IPS-15b (cell line): ENCODE measurements at regions not wholly inside any gene's neighbourhood (a gene's known extent, or its start where the extent isn't known, plus 50 kb on each side); places are given as distances from the start of the nearest gene placed in this dataset.

ENCODE experiments used
- H3K27me3 ChIP-seq: one replicate; pipeline ENCODE4 v1.6.1; 2013; ENCODE audit warnings: low read length; ENCODE audit not compliant: control insufficient read depth, insufficient read depth
- H3K36me3 ChIP-seq: one replicate; pipeline ENCODE4 v1.6.1; 2013; ENCODE audit warnings: low read length; ENCODE audit not compliant: control insufficient read depth, insufficient read depth
- H3K4me1 ChIP-seq: one replicate; pipeline ENCODE4 v1.6.1; 2013; ENCODE audit warnings: mild to moderate bottlenecking, low read length; ENCODE audit not compliant: control insufficient read depth, insufficient read depth
- H3K4me3 ChIP-seq: one replicate; pipeline ENCODE4 v1.5.1; 2013; ENCODE audit warnings: low read depth, low read length
- H3K9ac ChIP-seq: one replicate; pipeline ENCODE4 v1.6.1; 2013; ENCODE audit warnings: low read depth, mild to moderate bottlenecking, low read length
- H3K9me3 ChIP-seq: one replicate; pipeline ENCODE4 v1.6.1; 2013; ENCODE audit warnings: mild to moderate bottlenecking, low read length; ENCODE audit not compliant: control insufficient read depth, insufficient read depth

DNA sequence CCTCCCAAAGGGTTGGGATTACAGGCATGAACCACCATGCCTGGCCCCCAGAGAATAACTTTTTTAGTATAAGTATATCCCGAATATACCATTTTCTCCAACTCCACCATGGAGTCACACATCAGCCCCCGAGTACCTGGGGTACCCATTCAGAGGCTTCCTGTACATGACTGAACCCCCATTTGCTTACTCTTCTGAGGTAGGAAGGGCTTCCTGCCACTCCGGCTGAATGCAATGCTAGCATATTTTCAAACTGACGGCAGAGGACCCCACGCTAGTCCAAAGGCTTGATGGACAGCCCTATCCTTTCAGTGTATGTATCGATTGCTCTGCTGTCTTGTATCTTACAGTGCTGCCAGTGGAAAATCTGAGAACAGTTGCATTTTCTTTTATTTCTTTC, 220.6 kb upstream of the SH3BP4 start:
- Histone ChIP-seq H3K4me3 (no peak overlapping the region), H3K36me3 (no peaks in the 10 kb centered on the region)

DNA sequence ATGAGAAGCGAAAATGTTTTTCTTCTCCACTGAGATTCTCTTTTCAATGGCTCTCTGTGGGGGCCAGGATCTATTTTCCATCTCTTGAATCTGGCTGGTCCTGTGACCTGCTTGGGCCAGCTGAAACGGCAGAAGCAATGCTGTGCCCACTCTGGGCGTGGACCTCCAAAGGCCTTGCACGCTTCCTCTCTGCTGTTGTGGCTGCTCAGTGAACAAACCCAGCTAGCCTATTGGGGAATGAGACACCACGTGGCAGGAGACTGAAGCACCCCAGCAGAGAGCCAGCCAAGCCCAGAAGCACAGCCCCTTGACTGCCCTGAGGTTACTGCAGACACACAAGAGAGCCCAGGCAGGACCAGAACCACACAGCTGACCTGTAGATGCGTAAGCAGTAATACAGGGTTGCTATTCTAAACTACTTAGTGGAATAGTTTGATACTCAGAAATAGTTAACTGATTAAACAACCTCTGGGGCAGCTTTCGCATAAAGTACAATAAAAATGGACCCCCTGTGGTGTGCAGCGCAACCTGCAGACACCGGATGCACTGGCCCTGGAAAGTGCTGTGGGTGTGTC, 221.7 kb upstream of the SH3BP4 start:
- H3K9me3 ChIP-seq = peaks cover 2% of the 10 kb centered on the region
- no peak overlapping the region for H3K9ac ChIP-seq
- H3K4me3 ChIP-seq = no peak overlapping the region
- H3K4me1 ChIP-seq = no peaks in the 10 kb centered on the region
- no peaks in the 10 kb centered on the region for H3K36me3 ChIP-seq
- H3K27me3 ChIP-seq = no peaks in the 10 kb centered on the region

More for the DNA sequence above, 220.6 kb upstream of the SH3BP4 start:
- no peak overlapping the region for H3K9ac ChIP-seq
- H3K4me1 ChIP-seq = no peaks in the 10 kb centered on the region
- H3K27me3 ChIP-seq = no peaks in the 10 kb centered on the region
- H3K9me3 ChIP-seq = peaks cover 2% of the 10 kb centered on the region

DNA sequence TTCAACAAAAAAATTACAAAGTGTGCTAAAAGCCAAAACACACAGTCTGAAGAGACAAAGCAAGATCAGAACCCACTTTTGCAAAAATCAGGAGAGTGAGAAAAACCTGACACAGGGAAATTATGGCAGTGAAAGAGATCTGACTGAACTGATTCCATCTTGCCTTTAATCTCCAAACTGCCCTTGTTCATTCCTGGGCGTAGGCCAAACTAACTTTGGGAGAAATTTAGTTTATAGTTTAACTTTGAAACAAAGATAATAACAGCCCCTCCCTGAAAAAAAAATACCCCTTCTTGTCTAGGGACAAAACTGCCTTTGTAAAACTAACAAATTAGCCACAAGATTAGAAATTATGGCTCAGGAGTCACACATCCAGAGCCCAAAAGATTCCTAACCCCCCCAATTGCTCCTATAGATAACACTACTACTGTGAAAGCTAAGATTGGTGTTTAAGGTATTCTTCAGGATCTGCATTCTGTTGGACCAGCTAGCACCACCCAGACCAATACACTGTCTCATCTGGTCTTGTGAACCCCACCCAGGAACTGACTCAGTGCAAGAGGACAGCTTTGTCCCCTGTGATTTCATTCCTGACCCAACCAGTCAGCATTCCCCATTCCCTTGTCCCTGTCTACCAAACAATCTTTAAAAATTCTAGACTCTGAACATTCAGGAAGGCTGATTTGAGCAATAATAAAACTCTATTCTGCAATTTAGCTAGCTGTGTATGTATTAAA, 226.1 kb upstream of the SH3BP4 start:
- Histone ChIP-seq H3K4me1 (peaks cover 3% of the 10 kb centered on the region), H3K9me3 (no peaks in the 10 kb centered on the region), H3K27me3 (no peaks in the 10 kb centered on the region), H3K9ac (no peak overlapping the region), H3K36me3 (no peaks in the 10 kb centered on the region), H3K4me3 (no peak overlapping the region)

DNA sequence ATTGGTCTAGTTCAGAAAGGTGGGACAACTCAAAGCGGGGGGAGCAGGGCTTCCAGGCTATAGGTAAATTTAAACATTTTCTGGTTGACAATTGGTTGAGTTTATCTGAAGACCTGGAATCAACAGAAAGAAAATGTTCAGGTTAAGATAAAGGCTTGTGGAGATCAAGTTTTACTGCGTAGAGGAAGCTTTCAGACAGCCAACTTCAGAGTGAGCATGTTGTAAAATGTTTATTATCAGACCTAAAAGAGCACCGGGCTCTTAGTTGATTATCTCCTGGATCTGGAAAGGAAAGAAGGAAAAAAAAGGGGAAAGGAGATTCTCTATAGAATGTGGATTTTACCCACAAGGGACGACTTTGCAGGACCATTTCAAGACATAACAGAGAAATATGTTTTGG, 227.0 kb upstream of the SH3BP4 start:
- Histone ChIP-seq H3K9me3 (no peaks in the 10 kb centered on the region), H3K36me3 (no peaks in the 10 kb centered on the region), H3K27me3 (no peaks in the 10 kb centered on the region), H3K9ac (no peak overlapping the region), H3K4me1 (peaks cover 3% of the 10 kb centered on the region), H3K4me3 (no peak overlapping the region)

DNA sequence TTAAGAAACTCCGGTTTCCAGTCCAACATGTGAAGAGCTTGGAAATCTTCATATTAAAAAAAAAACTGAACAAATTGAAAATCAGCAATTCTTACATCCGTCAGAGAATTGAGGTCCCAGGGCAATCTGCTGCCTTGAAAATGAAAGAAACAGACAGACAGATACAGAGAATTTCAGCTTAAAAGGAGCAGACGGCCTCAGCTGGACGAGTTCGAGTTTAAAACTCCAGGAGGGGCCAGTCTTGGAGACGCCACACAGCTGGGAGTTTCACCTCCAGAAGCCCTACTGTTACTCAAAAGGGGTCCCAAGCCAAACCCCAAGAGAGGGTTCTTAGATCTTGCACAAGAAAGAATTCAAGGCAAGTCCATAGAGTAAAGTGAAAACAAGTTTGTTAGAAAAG, 226.5 kb upstream of the ARL4C start:
- H3K36me3 ChIP-seq = no peaks in the 10 kb centered on the region
- no peaks in the 10 kb centered on the region for H3K9me3 ChIP-seq
- no peaks in the 10 kb centered on the region for H3K27me3 ChIP-seq
- H3K4me1 ChIP-seq = peaks cover 3% of the 10 kb centered on the region
- no peak overlapping the region for H3K4me3 ChIP-seq
- H3K9ac ChIP-seq = no peak overlapping the region

- Histone ChIP-seq H3K36me3 (no peaks in the 10 kb centered on the region), H3K9me3 (no peaks in the 10 kb centered on the region), H3K4me3 (no peak overlapping the region), H3K4me1 (peaks cover 3% of the 10 kb centered on the region), H3K27me3 (no peaks in the 10 kb centered on the region), H3K9ac (no peak overlapping the region)
Measured at GRCh38 chr2:234722176-234722575, 225.3 kb upstream of the ARL4C start.

- no peaks in the 10 kb centered on the region for H3K4me1 ChIP-seq
- H3K9me3 ChIP-seq = no peaks in the 10 kb centered on the region
- no peaks in the 10 kb centered on the region for H3K36me3 ChIP-seq
- no peak overlapping the region for H3K9ac ChIP-seq
- no peak overlapping the region for H3K4me3 ChIP-seq
- H3K27me3 ChIP-seq = no peaks in the 10 kb centered on the region
Measured at GRCh38 chr2:234719116-234719716, 222.3 kb upstream of the ARL4C start.

DNA sequence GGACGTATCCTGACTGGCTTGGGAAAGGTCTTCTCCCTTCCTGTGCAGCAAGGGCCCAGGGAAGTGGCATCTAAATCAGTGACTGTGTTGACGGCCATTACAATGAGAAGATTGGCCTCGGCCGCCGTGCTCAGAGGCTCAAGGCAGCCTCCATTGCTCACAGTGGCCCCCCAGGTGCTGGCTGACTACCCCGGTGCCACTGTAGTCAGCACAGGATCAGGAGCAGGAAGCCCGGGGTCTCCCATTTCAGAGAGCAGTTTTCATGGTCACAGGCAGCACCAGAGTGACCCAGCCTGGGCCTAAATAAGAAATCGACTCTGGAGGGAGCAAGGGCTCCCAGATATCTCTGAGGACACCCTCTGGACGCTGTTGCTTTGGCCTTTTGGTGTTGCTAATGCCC, 219.4 kb upstream of the ARL4C start:
- no peak overlapping the region for H3K9ac ChIP-seq
- no peaks in the 10 kb centered on the region for H3K4me1 ChIP-seq
- H3K27me3 ChIP-seq = peaks cover 9% of the 10 kb centered on the region
- H3K9me3 ChIP-seq = no peaks in the 10 kb centered on the region
- H3K4me3 ChIP-seq = no peak overlapping the region
- H3K36me3 ChIP-seq = no peaks in the 10 kb centered on the region

DNA sequence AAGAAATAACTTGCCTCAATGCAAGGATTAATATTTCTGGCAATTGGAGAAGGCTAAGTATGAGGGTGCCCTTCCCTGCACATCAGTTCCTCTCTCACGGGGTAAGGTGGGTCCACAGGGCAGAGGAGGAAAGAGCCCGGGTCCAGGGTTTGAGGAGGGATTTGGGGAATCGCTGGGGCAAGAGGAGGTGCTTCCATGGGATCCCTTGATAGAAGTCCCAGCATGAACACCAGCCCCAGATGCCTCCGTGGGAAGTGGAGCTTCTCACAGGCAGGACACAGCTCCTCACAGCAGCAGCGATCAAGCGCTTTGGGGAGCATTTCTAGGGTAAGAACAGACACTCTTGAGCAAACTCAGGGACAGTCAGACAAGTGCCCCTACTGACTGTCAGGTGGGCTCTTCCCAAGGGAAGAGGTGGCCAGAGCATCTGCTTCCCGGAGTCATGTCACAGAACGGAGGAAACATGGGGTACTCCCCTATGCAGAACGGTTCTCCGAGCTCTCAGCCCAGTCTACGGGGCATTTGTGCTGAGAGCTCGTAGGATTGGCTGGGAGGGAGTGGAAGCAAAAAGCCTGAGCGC, 218.9 kb upstream of the ARL4C start:
- no peaks in the 10 kb centered on the region for H3K36me3 ChIP-seq
- H3K9ac ChIP-seq = no peak overlapping the region
- H3K9me3 ChIP-seq = no peaks in the 10 kb centered on the region
- no peak overlapping the region for H3K4me3 ChIP-seq
- H3K27me3 ChIP-seq = peaks cover 9% of the 10 kb centered on the region
- peaks cover 4% of the 10 kb centered on the region for H3K4me1 ChIP-seq

DNA sequence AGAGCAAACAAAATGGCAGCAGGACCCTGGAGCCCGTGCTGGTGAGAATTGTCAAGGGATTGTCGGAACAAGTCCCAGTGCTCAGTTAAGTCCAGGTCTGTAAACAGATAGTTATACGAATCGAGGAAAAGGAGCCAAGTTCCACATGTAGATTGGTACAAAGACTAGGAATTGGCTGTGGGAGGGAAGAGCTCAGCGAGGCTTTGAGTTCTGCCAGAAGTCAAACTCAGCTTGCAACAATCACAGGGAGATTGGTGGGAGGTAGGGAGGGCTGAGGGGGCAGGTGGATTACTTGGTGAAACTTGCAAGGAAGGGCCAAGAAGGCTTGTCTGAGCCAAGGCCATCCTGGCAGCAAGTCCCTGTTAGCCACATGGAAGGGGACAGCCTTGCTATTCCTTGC, 217.8 kb upstream of the ARL4C start:
- no peak overlapping the region for H3K9ac ChIP-seq
- H3K4me3 ChIP-seq = no peak overlapping the region
- H3K9me3 ChIP-seq = no peaks in the 10 kb centered on the region
- H3K36me3 ChIP-seq = no peaks in the 10 kb centered on the region
- peaks cover 9% of the 10 kb centered on the region for H3K27me3 ChIP-seq
- H3K4me1 ChIP-seq = peaks cover 15% of the 10 kb centered on the region

DNA sequence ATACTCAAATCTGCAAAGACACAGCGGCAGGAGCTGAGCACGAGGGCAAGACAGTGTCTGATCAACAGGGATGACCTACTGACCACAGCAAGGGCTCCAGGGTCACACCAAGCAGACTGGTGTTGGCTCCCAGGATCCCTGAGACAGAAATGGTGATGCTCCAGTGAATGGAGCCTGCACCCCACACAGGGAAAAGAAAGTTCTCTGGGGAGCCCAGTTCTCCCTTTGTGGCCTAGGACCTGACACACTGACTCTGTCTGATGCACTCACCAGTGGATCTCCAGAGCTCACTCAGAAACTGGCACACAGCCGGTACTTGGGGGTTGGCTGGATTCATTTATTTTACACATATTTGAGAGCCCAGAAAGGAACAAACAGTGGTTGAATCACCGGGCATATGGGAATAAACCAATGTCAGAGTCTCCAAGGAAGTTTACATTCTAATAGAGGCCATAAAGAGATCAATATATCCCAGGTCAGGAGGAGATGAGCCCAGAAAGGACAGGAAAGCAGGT, 215.6 kb upstream of the ARL4C start:
- no peaks in the 10 kb centered on the region for H3K9me3 ChIP-seq
- H3K36me3 ChIP-seq = no peaks in the 10 kb centered on the region
- no peak overlapping the region for H3K9ac ChIP-seq

More for the DNA sequence above, 215.6 kb upstream of the ARL4C start:
- no peak overlapping the region for H3K4me3 ChIP-seq
- H3K27me3 ChIP-seq = peaks cover 9% of the 10 kb centered on the region
- H3K4me1 ChIP-seq = peaks cover 27% of the 10 kb centered on the region
